GM18858 (cell line): ENCODE measurements at regions not wholly inside any gene's neighbourhood (a gene's known extent, or its start where the extent isn't known, plus 50 kb on each side); places are given as distances from the start of the nearest gene placed in this dataset.
A peak's percentile ranks its signal among the peaks of the same experiment; 100 is the strongest.

ENCODE experiments used
- ATAC-seq: cut with Tn5 transposase; IDR thresholded peaks from one replicate; pipeline ENCODE4 v1.9.1; 2021; ENCODE audit not compliant: unreplicated experiment

DNA sequence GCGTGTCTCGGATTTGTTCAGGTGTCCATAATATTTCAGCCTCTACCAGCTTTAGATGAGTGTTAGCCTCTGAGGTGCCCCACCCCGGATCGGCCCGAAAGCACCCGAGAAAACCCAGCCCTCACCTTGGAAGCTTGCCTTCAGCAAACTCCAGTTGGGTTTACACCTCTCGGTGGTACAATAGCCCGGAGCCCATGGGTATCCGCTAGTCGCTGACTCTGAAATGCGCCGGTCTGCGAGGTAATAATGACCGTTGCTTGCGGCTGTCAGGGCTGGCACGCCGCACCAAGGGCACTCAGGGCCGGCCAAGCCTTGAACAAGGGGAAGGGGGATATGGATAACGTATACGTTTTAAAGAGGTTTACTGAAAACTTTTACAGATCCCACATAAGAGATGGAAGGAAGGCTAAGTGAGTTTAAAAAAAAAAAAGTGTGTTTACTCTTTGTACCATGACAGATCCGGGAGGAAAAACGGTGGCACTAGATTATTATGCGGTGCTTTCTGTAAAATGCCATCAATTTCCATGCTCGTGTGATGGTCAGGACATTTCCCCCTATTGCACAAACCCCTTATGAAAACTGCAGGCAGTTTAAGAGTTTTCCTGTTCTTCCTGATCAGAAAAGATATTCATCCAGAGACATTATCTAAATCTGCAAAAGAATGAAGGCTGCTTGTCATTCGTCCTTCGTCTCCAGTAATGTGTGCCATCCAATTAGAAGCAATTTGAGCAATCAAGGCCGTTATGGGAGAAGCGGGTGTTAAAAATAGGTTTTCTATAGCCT is 124.2 kb downstream of the TMEM161B start:
- ATAC-seq, result no peak

DNA sequence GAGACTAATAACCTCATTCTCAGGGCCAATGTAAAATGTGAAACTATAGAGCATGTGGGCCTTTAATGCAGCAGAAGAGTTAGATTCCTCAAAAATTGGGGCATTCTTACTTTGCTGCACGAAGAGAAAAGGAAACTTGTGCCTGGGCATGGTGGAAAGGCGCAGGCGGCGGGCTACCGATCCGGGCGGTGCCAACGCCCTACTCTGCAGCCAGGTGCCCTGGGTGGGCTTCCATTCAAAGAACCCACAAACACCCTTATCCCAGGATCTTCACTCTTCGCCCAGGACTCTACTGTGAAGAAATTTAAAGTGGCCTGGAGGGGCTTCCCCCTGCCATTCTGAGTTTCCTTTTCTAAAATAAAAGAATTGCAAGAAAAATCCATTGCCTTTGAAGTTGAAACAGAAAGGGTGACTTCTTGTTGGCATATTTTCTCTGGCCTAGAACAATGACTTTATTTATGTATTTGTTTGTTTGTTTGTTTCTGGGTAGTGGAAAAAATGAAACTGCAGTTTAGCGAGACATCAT is 124.9 kb downstream of the TMEM161B start:
- no peak for ATAC-seq

DNA sequence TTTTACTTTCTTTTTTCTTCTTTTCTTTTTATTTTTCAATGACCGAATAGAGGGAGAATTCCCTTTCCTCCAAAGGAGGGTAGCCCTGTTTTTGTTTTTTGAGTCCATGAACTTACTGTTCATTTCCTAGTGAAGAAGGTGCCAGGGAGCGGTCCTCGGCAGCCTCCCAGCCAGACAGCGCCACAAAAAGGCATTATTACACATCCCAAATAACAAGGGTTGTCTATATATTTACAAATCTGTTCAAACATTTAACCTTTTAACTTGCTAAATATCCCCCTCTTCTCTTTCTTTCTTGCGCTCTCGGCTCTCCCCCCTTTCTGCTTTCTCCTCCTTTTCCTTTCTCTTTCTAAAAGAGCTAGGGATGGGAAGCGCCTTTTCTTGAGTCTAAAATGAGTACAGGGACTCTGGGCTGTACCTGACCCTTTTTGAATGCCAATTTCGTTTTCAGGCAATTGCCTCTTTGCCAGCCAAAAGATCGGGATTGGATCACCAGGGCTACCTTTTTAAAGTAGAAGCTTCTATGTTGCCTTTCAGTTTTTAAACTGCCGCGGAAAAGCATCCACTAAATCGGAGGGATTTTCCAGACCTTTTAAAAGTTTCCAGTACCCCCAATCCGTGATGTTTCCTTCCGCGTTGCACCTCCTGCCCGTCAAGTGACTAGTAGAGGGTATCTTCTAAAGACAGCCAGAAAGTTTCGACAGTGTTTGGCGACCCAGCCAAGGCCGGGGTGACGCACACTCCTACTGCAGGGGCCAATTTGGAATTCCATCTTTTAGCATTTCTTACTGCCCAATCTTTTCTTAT is 125.6 kb downstream of the TMEM161B start:
- ATAC-seq, result no peak

- ATAC-seq, result no peak
Observed at GRCh38 chr5:88142636-88142885, 126.1 kb downstream of the TMEM161B start.

- ATAC-seq, result peak; percentile 95
Observed at GRCh38 chr5:88140856-88141752, 127.5 kb downstream of the TMEM161B start.

GRCh38 chr5:88140396-88140855 is 128.2 kb downstream of the TMEM161B start:
- no peak for ATAC-seq

DNA sequence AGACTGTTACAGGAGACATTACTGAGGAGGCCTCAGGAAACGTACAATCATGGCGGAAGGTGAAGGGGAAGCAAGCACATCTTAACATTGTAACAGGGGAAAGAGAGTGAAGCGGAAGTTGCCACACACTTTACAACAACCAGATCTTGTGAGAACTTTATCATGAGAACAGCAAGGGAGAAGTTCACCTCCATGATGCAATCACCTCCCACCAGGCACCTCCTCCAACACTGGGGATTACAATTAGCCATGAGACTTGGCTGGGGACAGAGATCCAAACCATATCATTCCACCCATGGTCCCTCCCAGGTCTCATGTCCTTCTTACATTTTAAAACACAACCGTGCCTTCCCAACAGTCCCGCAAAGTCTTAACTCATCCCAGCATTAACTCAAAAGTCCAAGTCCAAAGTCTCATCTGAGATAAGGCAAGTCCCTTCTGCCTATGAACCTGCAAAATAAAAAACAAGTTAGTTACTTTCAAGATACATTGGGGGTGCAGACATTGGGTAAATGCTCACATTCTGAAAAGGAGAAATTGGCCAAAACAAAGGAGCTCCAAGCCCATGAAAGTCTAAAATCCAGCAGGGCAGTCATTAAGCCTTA is 138.3 kb downstream of the TMEM161B start:
- no peak for ATAC-seq

- no peak for ATAC-seq
Observed at GRCh38 chr5:88128813-88129212, 139.8 kb downstream of the TMEM161B start.

GRCh38 chr5:88119535-88120125 is 149.0 kb downstream of the TMEM161B start:
- no peak for ATAC-seq

- no peak for ATAC-seq
Observed at GRCh38 chr5:88118179-88118578, 150.5 kb downstream of the TMEM161B start.

- no peak for ATAC-seq
Observed at GRCh38 chr5:88117546-88117945, 151.1 kb downstream of the TMEM161B start.

GRCh38 chr5:88116396-88116795 is 152.2 kb downstream of the TMEM161B start:
- ATAC-seq, result no peak

GRCh38 chr5:88115211-88115610 is 153.4 kb downstream of the TMEM161B start:
- ATAC-seq, result no peak

DNA sequence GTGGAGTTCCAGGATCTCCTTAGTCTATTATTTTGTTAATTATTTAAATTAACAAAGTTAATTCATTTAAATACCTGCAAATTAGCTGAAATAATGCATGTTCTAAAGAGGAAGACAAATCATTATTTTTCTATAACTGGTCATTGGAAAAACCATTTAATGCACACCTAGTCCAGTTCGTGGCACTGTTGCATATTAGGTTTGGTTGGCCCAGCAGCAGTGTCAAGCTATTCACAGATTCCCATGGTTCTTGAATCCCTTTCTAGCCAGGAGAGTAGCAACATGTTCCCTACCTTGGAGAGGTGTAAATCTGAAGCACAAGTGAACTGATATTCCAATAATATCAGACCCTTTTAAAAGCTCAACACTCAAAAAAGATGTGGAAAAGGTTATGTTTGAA is 155.2 kb downstream of the TMEM161B start:
- ATAC-seq, result no peak

- no peak for ATAC-seq
Observed at GRCh38 chr5:88109818-88110217, 158.8 kb downstream of the TMEM161B start.

GRCh38 chr5:88108490-88109279 is 160.0 kb downstream of the TMEM161B start:
- ATAC-seq, result no peak

- ATAC-seq, result no peak
Observed at GRCh38 chr5:88094906-88095496, 173.6 kb downstream of the TMEM161B start.

DNA sequence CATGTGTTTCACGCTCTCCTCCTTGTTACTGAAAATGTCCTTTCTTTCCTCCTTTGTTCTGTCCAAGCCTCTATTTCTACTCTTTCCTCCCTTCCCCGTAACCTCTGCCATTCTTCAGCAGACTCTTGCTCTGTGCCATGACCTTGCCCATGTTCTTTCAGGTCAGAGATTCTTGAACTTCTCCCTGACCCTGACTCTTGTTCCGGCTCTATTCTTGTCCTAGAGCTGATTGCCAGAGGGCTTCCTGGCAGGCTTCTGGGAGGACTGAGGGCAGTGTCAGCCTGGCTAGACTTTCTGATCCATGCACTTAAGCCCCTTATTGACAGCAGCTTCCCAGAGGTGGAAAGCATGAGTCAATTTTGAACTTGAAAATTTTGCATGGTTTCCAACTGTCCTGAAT is 174.2 kb downstream of the TMEM161B start:
- no peak for ATAC-seq

GRCh38 chr5:88093765-88094164 is 174.9 kb downstream of the TMEM161B start:
- ATAC-seq, result no peak
